H9 (cell line): ENCODE measurements at regions not wholly inside any gene's neighbourhood (a gene's known extent, or its start where the extent isn't known, plus 50 kb on each side); places are given as distances from the start of the nearest gene placed in this dataset.

Experiments used
- DNase-seq: peaks from one replicate; pipeline ENCODE4 v3.0.0-alpha.2; 2017
- H2AFZ ChIP-seq: one replicate; pipeline ENCODE4 v1.6.1; 2013; ENCODE audit warnings: mild to moderate bottlenecking, low read length, control low read depth, moderate library complexity
- H2AK5ac ChIP-seq: 2 replicates; pipeline ENCODE4 v1.6.1; 2013; ENCODE audit warnings: low read length, control low read depth, mixed read lengths; ENCODE audit not compliant: insufficient read length
- H2BK120ac ChIP-seq: one replicate; pipeline ENCODE4 v1.6.1; 2013; ENCODE audit warnings: low read depth, mild to moderate bottlenecking, low read length, control low read depth, inconsistent platforms; ENCODE audit not compliant: poor library complexity, severe bottlenecking
- H2BK12ac ChIP-seq: 2 replicates; pipeline ENCODE4 v1.6.1; 2013; ENCODE audit warnings: low read length, control low read depth, mixed read lengths, low read depth; ENCODE audit not compliant: insufficient read length
- H2BK15ac ChIP-seq: 2 replicates; pipeline ENCODE4 v1.6.1; 2013; ENCODE audit warnings: low read depth, low read length, control low read depth
- H2BK20ac ChIP-seq: one replicate; pipeline ENCODE4 v1.6.1; 2013; ENCODE audit warnings: low read depth, mild to moderate bottlenecking, low read length, control low read depth, inconsistent platforms; ENCODE audit not compliant: poor library complexity, severe bottlenecking
- H2BK5ac ChIP-seq: 2 replicates; pipeline ENCODE4 v1.6.1; 2013; ENCODE audit warnings: low read length, control low read depth, mixed read lengths; ENCODE audit not compliant: insufficient read length
- H3K14ac ChIP-seq: 2 replicates; pipeline ENCODE4 v1.6.1; 2013; ENCODE audit warnings: low read length, control low read depth; ENCODE audit not compliant: insufficient read depth
- H3K18ac ChIP-seq: 2 replicates; pipeline ENCODE4 v1.6.1; 2013; ENCODE audit warnings: low read depth, mild to moderate bottlenecking, mixed read lengths, low read length, control low read depth; ENCODE audit not compliant: insufficient read length
- H3K23ac ChIP-seq: 2 replicates; pipeline ENCODE4 v1.6.1; 2013; ENCODE audit warnings: low read length, control low read depth, mixed read lengths, low read depth; ENCODE audit not compliant: insufficient read length
- H3K23me2 ChIP-seq: 2 replicates; pipeline ENCODE4 v1.6.1; 2013; ENCODE audit warnings: low read depth, mild to moderate bottlenecking, mixed read lengths, low read length, control low read depth; ENCODE audit not compliant: insufficient read length, poor library complexity, severe bottlenecking
- H3K27ac ChIP-seq: 2 replicates; pipeline ENCODE4 v1.5.1; 2013; ENCODE audit warnings: low read length, control low read depth, mixed read lengths, low read depth; ENCODE audit not compliant: insufficient read length
- H3K27me3 ChIP-seq: 2 replicates; pipeline ENCODE4 v1.6.1; 2013; ENCODE audit warnings: low read length, control low read depth, inconsistent platforms; ENCODE audit not compliant: insufficient read depth
- H3K4ac ChIP-seq: 2 replicates; pipeline ENCODE4 v1.6.1; 2013; ENCODE audit warnings: low read depth, mild to moderate bottlenecking, control low read depth, inconsistent platforms, low read length, moderate library complexity
- H3K4me1 ChIP-seq: 2 replicates; pipeline ENCODE4 v1.6.1; 2013; ENCODE audit warnings: low read length, control low read depth, inconsistent platforms; ENCODE audit not compliant: insufficient read depth
- H3K4me2 ChIP-seq: 2 replicates; pipeline ENCODE4 v1.6.1; 2013; ENCODE audit warnings: low read length, control low read depth, mixed read lengths; ENCODE audit not compliant: insufficient read length, insufficient read depth
- H3K56ac ChIP-seq: 2 replicates; pipeline ENCODE4 v1.6.1; 2013; ENCODE audit warnings: low read depth, mild to moderate bottlenecking, mixed read lengths, low read length, control low read depth; ENCODE audit not compliant: insufficient read length
- H3K79me1 ChIP-seq: 2 replicates; pipeline ENCODE4 v1.6.1; 2013; ENCODE audit warnings: low read depth, mild to moderate bottlenecking, moderate library complexity, low read length, control low read depth, inconsistent platforms; ENCODE audit not compliant: insufficient read depth, poor library complexity, severe bottlenecking
- H3K79me2 ChIP-seq: 2 replicates; pipeline ENCODE4 v1.6.1; 2013; ENCODE audit warnings: low read length, control low read depth, inconsistent platforms; ENCODE audit not compliant: insufficient read depth
- H3K9ac ChIP-seq: 2 replicates; pipeline ENCODE4 v1.6.1; 2013; ENCODE audit warnings: low read length, control low read depth, mixed read lengths; ENCODE audit not compliant: insufficient read length; ENCODE audit errors: extremely low read depth
- H3K9me3 ChIP-seq: one replicate; pipeline ENCODE4 v1.6.1; 2013; ENCODE audit warnings: low read depth, low read length, inconsistent platforms; ENCODE audit not compliant: control insufficient read depth
- H3T11ph ChIP-seq: one replicate; pipeline ENCODE4 v1.6.1; 2013; ENCODE audit warnings: mild to moderate bottlenecking, low read length, control low read depth, inconsistent platforms
- H4K20me1 ChIP-seq: one replicate; pipeline ENCODE4 v1.6.1; 2013; ENCODE audit not compliant: control insufficient read depth, insufficient read length, insufficient read depth
- H4K5ac ChIP-seq: 2 replicates; pipeline ENCODE4 v1.6.1; 2013; ENCODE audit warnings: low read depth, mild to moderate bottlenecking, mixed read lengths, low read length, control low read depth; ENCODE audit not compliant: insufficient read length
- H4K8ac ChIP-seq: replicated peaks from 2 replicates; pipeline ENCODE4 v1.6.1; 2013; ENCODE audit warnings: low read length, control low read depth, mixed read lengths, low read depth; ENCODE audit not compliant: insufficient read length
- H4K91ac ChIP-seq: 2 replicates; pipeline ENCODE4 v1.6.1; 2013; ENCODE audit warnings: low read depth, mild to moderate bottlenecking, moderate library complexity, mixed read lengths, low read length, control low read depth; ENCODE audit not compliant: insufficient read length
- H3K27ac Mint-ChIP-seq, 3 experiments: 2 replicates in 2 of 3; 3 replicates in 1 of 3; pipeline ENCODE4 v1.8.0; 2020 to 2021; ENCODE audit warnings: mixed read lengths in 3 of 3, mild to moderate bottlenecking in 1 of 3, moderate library complexity in 1 of 3
- H3K27me3 Mint-ChIP-seq: 2 replicates; pipeline ENCODE4 v1.8.0; 2021; ENCODE audit warnings: low read depth, mild to moderate bottlenecking, moderate library complexity, mixed read lengths
- H3K36me3 Mint-ChIP-seq, 3 experiments: 2 replicates in 2 of 3; 3 replicates in 1 of 3; pipeline ENCODE4 v1.8.0; 2020 to 2021; ENCODE audit warnings: low read depth in 3 of 3, mixed read lengths in 3 of 3; ENCODE audit not compliant: insufficient read depth in 1 of 3
- H3K4me1 Mint-ChIP-seq, 2 experiments: 2 replicates each; pipeline ENCODE4 v1.8.0; 2020; ENCODE audit warnings: mixed read lengths in 2 of 2
- H3K4me3 Mint-ChIP-seq, 2 experiments: 2 replicates in 1 of 2; 3 replicates in 1 of 2; pipeline ENCODE4 v1.8.0; 2020 to 2021; ENCODE audit warnings: mild to moderate bottlenecking in 2 of 2, mixed read lengths in 2 of 2, moderate library complexity in 1 of 2
- H3K9me3 Mint-ChIP-seq, 2 experiments: 2 replicates in 1 of 2; 3 replicates in 1 of 2; pipeline ENCODE4 v1.8.0; 2020; ENCODE audit warnings: mild to moderate bottlenecking in 2 of 2, mixed read lengths in 2 of 2, moderate library complexity in 1 of 2
- WGBS: extraction: QIAGEN DNeasy Blood & Tissue Kit; methylation state at CpG from one replicate; pipeline ENCODE4 v1.1.7; 2013; ENCODE audit warnings: missing lambda C conversion rate, low lambda C conversion rate, mixed read lengths; ENCODE audit not compliant: insufficient read length; ENCODE audit errors: extremely low coverage; 5-methylcytosine and 5-hydroxymethylcytosine counted together
- TF ChIP-seq, protein P1 (sequence below): fragments of 200-600 bp; sonication (generic); conservative IDR thresholded peaks from 3 replicates; pipeline ENCODE4 v1.8.0; 2021; ENCODE audit warnings: antibody characterized with exemption, mild to moderate bottlenecking

DNA sequence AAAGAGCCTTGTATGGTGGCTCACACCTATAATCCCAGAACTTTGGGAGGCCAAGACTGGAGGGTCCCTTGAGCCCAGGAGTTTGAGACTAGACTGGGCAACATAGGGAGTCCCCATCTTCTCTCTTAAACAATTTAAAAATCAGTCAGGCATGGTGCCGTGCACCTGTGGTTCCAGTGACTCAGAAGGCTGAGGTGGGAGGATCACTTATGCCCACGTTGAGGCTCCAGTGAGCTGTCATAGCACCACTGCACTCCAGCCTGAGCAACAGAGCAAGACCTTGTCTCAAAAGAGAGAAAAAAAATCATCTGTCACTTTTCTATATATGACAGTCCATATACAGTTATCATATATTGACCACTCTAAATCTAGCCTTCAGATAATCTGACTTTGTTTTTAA is 658.3 kb downstream of the LTN1 start:
- H3K9me3 Mint-ChIP-seq: peaks cover 14 to 15% of the 10 kb centered on the region in 2 experiments
- H3K4me3 Mint-ChIP-seq: no peak overlapping the region

More for the DNA sequence above, 658.3 kb downstream of the LTN1 start:
- H3K18ac ChIP-seq: no peak overlapping the region
- no peak overlapping the region for H3K14ac ChIP-seq
- peaks cover 10% of the 10 kb centered on the region for H3K9me3 ChIP-seq
- no peaks in the 10 kb centered on the region for H4K20me1 ChIP-seq
- no peak overlapping the region for H4K91ac ChIP-seq
- H2AFZ ChIP-seq: no peak overlapping the region
- H2AK5ac ChIP-seq: no peak overlapping the region
- H3K4me1 ChIP-seq: no peaks in the 10 kb centered on the region
- H3K23ac ChIP-seq: no peak overlapping the region
- no peak overlapping the region for H2BK12ac ChIP-seq
- no peak overlapping the region for H4K8ac ChIP-seq
- no peak overlapping the region for H3T11ph ChIP-seq
- H2BK15ac ChIP-seq: no peak overlapping the region
- H2BK20ac ChIP-seq: no peak overlapping the region
- no peak overlapping the region for H2BK120ac ChIP-seq
- no peak overlapping the region for H3K9ac ChIP-seq
- H3K4me2 ChIP-seq: no peak overlapping the region
- no peak overlapping the region for H3K27ac Mint-ChIP-seq
- no peak overlapping the region for H3K56ac ChIP-seq
- TF ChIP-seq, protein P1, sequence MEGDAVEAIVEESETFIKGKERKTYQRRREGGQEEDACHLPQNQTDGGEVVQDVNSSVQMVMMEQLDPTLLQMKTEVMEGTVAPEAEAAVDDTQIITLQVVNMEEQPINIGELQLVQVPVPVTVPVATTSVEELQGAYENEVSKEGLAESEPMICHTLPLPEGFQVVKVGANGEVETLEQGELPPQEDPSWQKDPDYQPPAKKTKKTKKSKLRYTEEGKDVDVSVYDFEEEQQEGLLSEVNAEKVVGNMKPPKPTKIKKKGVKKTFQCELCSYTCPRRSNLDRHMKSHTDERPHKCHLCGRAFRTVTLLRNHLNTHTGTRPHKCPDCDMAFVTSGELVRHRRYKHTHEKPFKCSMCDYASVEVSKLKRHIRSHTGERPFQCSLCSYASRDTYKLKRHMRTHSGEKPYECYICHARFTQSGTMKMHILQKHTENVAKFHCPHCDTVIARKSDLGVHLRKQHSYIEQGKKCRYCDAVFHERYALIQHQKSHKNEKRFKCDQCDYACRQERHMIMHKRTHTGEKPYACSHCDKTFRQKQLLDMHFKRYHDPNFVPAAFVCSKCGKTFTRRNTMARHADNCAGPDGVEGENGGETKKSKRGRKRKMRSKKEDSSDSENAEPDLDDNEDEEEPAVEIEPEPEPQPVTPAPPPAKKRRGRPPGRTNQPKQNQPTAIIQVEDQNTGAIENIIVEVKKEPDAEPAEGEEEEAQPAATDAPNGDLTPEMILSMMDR: no peak
- H3K27me3 ChIP-seq: no peaks in the 10 kb centered on the region
- DNase-seq: no peak
- H3K27ac ChIP-seq: no peak overlapping the region
- H3K36me3 Mint-ChIP-seq: peaks cover 9 to 18% (median 11%) of the 10 kb centered on the region in 3 experiments; a peak in 6 of 7 replicates
- H3K4me1 Mint-ChIP-seq: peaks cover 6 to 8% of the 10 kb centered on the region in 2 experiments; a peak in 2 of 4 replicates
- no peak overlapping the region for H4K5ac ChIP-seq
- H3K23me2 ChIP-seq: no peaks in the 10 kb centered on the region
- no peaks in the 10 kb centered on the region for H3K79me1 ChIP-seq
- H3K27me3 Mint-ChIP-seq: no peaks in the 10 kb centered on the region
- H3K79me2 ChIP-seq: no peaks in the 10 kb centered on the region
- H2BK5ac ChIP-seq: no peak overlapping the region
- no peak overlapping the region for H3K4ac ChIP-seq
- no CpG with 5 or more reads among the region's 2 CpGs for WGBS
